SK-N-SH (cell line): ENCODE measurements at regions not wholly inside any gene's neighbourhood (a gene's known extent, or its start where the extent isn't known, plus 50 kb on each side); places are given as distances from the start of the nearest gene placed in this dataset.

Experiments used
- CTCF ChIA-PET: fragments of 300-600, 350-600 bp; formaldehyde crosslinking; extraction: SDS; loops from one replicate; lab custom pipeline; 2021; lab: Yijun Ruan, JAX
- POLR2A ChIA-PET: fragments of 350-600 bp; sonication (Branson Sonifier 250); formaldehyde crosslinking; extraction: SDS; loops from one replicate; lab custom pipeline; 2020; ENCODE audit warnings: antibody characterized with exemption, inconsistent platforms; lab: Yijun Ruan, JAX
- DNase-seq: peaks from one replicate; pipeline ENCODE4 v3.0.0; 2012
- H2AFZ ChIP-seq: fragments of 200-600 bp; sonication (generic); 2 replicates; pipeline ENCODE4 v1.8.1; 2016; ENCODE audit warnings: antibody characterized with exemption, mild to moderate bottlenecking, low read depth
- H3F3A ChIP-seq: fragments of 200-600 bp; sonication (generic); replicated peaks from 2 replicates; pipeline ENCODE3; 2016; ENCODE audit warnings: antibody characterized with exemption, mild to moderate bottlenecking; ENCODE audit not compliant: insufficient read depth
- H3K27ac ChIP-seq, 2 experiments: fragments of 200-500 bp in 1 of 2; fragments of 200-600 bp in 1 of 2; sonication (Bioruptor generic) in 1 of 2; sonication (generic), shearing (Covaris generic) in 1 of 2; 2 replicates each; pipeline versions ENCODE4 v1.5.1 to v1.6.1; 2014 to 2016; ENCODE audit warnings: low read depth in 2 of 2, inconsistent platforms in 1 of 2, low read length in 1 of 2, mild to moderate bottlenecking in 1 of 2, mixed read lengths in 1 of 2
- H3K27me3 ChIP-seq: fragments of 200-600 bp; sonication (generic), shearing (Covaris generic); 2 replicates; pipeline ENCODE4 v1.6.1; 2016; ENCODE audit warnings: mixed run types; ENCODE audit not compliant: insufficient read depth
- H3K36me3 ChIP-seq, 2 experiments: fragments of 200-500 bp in 1 of 2; fragments of 200-600 bp in 1 of 2; sonication (Bioruptor generic) in 1 of 2; sonication (generic) in 1 of 2; replicated peaks in 1 of 2; 2 replicates each; pipeline versions ENCODE3 to v1.5.1; 2014 to 2016; ENCODE audit warnings: low read length in 1 of 2, mild to moderate bottlenecking in 1 of 2; ENCODE audit not compliant: insufficient read depth in 2 of 2, control insufficient read depth in 1 of 2
- H3K4me1 ChIP-seq, 2 experiments: fragments of 200-500 bp in 1 of 2; fragments of 200-600 bp in 1 of 2; sonication (Bioruptor generic) in 1 of 2; sonication (generic), shearing (Covaris generic) in 1 of 2; 2 replicates each; pipeline versions ENCODE4 v1.5.1 to v1.6.1; 2014 to 2016; ENCODE audit warnings: low read depth in 1 of 2, low read length in 1 of 2, mixed run types in 1 of 2; ENCODE audit not compliant: insufficient read depth in 2 of 2, control insufficient read depth in 1 of 2
- H3K4me2 ChIP-seq: fragments of 200-600 bp; sonication (generic), shearing (Covaris generic); 2 replicates; pipeline ENCODE4 v1.6.1; 2017; ENCODE audit warnings: mixed run types
- H3K4me3 ChIP-seq, 2 experiments: fragments of 200-500 bp in 1 of 2; fragments of 200-600 bp in 1 of 2; sonication (Bioruptor generic) in 1 of 2; sonication (generic), shearing (Covaris generic) in 1 of 2; 2 replicates each; pipeline versions ENCODE4 v1.5.1 to v1.8.1; 2014 to 2016; ENCODE audit warnings: low read depth in 2 of 2, inconsistent platforms in 1 of 2, low read length in 1 of 2, mild to moderate bottlenecking in 1 of 2, mixed read lengths in 1 of 2, moderate library complexity in 1 of 2
- H3K79me2 ChIP-seq: fragments of 200-600 bp; sonication (generic); 2 replicates; pipeline ENCODE4 v1.8.1; 2017; ENCODE audit warnings: mild to moderate bottlenecking; ENCODE audit not compliant: insufficient read depth
- H3K9ac ChIP-seq: fragments of 200-600 bp; sonication (generic); 2 replicates; pipeline ENCODE4 v1.6.1; 2017; ENCODE audit warnings: mixed run types
- H3K9me2 ChIP-seq: fragments of 200-600 bp; sonication (generic); 2 replicates; pipeline ENCODE4 v1.6.1; 2017; ENCODE audit warnings: mixed run types
- H3K9me3 ChIP-seq: fragments of 200-600 bp; sonication (generic); 2 replicates; pipeline ENCODE4 v1.6.1; 2017; ENCODE audit warnings: mixed run types, mild to moderate bottlenecking, moderate library complexity
- H4K20me1 ChIP-seq: fragments of 200-600 bp; sonication (generic); 2 replicates; pipeline ENCODE4 v1.6.1; 2017; ENCODE audit warnings: mild to moderate bottlenecking, mixed run types; ENCODE audit not compliant: insufficient read depth
- CHD2 ChIP-seq: fragments of 150-350 bp; IDR thresholded peaks from 2 replicates; pipeline ENCODE4 v1.6.1; 2018; ENCODE audit warnings: low read length; ENCODE audit not compliant: partially characterized antibody
- EP300 ChIP-seq, 2 experiments: IDR thresholded peaks; 2 replicates each; pipeline versions ENCODE4 v1.4.0 to v1.6.1; 2012; ENCODE audit warnings: borderline replicate concordance in 1 of 2, low read depth in 1 of 2, low read length in 1 of 2
- EZH2phosphoT487 ChIP-seq: fragments of 200-600 bp; sonication (generic); IDR thresholded peaks from 2 replicates; pipeline ENCODE4 v1.6.1; 2017; ENCODE audit warnings: low read depth, mixed run types, mild to moderate bottlenecking, antibody characterized with exemption, moderate library complexity, borderline replicate concordance
- FOSL2 ChIP-seq: IDR thresholded peaks from 2 replicates; pipeline ENCODE4 v1.4.0; 2012; ENCODE audit warnings: low read depth, mild to moderate bottlenecking, moderate library complexity, borderline replicate concordance
- FOXJ3 ChIP-seq: sonication (generic); formaldehyde crosslinking; IDR thresholded peaks from 2 replicates; pipeline ENCODE4 v1.5.1; 2020; ENCODE audit warnings: mild to moderate bottlenecking, missing genetic modification reagents
- GABPA ChIP-seq: IDR thresholded peaks from 2 replicates; pipeline ENCODE4 v1.4.0; 2012; ENCODE audit warnings: low read depth, mild to moderate bottlenecking
- GATA2 ChIP-seq: sonication (generic); formaldehyde crosslinking; IDR thresholded peaks from 2 replicates; pipeline ENCODE4 v1.5.0; 2020; ENCODE audit warnings: mild to moderate bottlenecking, missing genetic modification reagents
- JUND ChIP-seq: IDR thresholded peaks from 2 replicates; pipeline ENCODE4 v1.4.0; 2012
- MXI1 ChIP-seq: IDR thresholded peaks from 2 replicates; pipeline ENCODE4 v1.6.1; 2012; ENCODE audit warnings: mild to moderate bottlenecking, low read depth, low read length, improper control_type of control experiment
- NFIC ChIP-seq: IDR thresholded peaks from 2 replicates; pipeline ENCODE4 v1.4.0; 2012; ENCODE audit warnings: borderline replicate concordance
- NRF1 ChIP-seq: IDR thresholded peaks from 2 replicates; pipeline ENCODE4 v1.6.1; 2012; ENCODE audit warnings: low read depth, mild to moderate bottlenecking, low read length
- POLR2AphosphoS5 ChIP-seq: IDR thresholded peaks from 2 replicates; pipeline ENCODE4 v1.6.1; 2012; ENCODE audit warnings: low read depth, low read length
- RAD21 ChIP-seq: IDR thresholded peaks from 2 replicates; pipeline ENCODE4 v1.6.1; 2012; ENCODE audit warnings: mild to moderate bottlenecking, low read length
- RXRA ChIP-seq: IDR thresholded peaks from 2 replicates; pipeline ENCODE4 v1.4.0; 2012; ENCODE audit warnings: low read depth, mild to moderate bottlenecking, borderline replicate concordance
- SMC3 ChIP-seq: IDR thresholded peaks from 2 replicates; pipeline ENCODE4 v1.6.1; 2012; ENCODE audit warnings: low read depth, low read length, improper control_type of control experiment
- TCF12 ChIP-seq: IDR thresholded peaks from 2 replicates; pipeline ENCODE4 v1.4.0; 2012
- TEAD4 ChIP-seq: IDR thresholded peaks from 2 replicates; pipeline ENCODE4 v1.4.0; 2012; ENCODE audit warnings: mild to moderate bottlenecking, borderline replicate concordance; ENCODE audit not compliant: insufficient read depth
- YY1 ChIP-seq: IDR thresholded peaks from 2 replicates; pipeline ENCODE4 v1.4.0; 2012; ENCODE audit warnings: low read depth, mild to moderate bottlenecking
- WGBS: methylation state at CpG from one replicate; pipeline ENCODE4 v1.1.6; 2017; ENCODE audit warnings: low lambda C conversion rate; 5-methylcytosine and 5-hydroxymethylcytosine counted together
- TF ChIP-seq, protein P1 (sequence below): IDR thresholded peaks from 2 replicates; pipeline ENCODE4; 2012
- TF ChIP-seq, protein P2 (sequence below): IDR thresholded peaks from 2 replicates; pipeline ENCODE4 v1.4.0; 2012; ENCODE audit warnings: low read depth, borderline replicate concordance
- TF ChIP-seq, protein P3 (sequence below): IDR thresholded peaks from 2 replicates; pipeline ENCODE4 v1.4.0; 2012; ENCODE audit warnings: low read depth, borderline replicate concordance
- TF ChIP-seq, protein P4 (sequence below): IDR thresholded peaks from 2 replicates; pipeline ENCODE4 v1.4.0; 2012; ENCODE audit warnings: low read depth
- TF ChIP-seq, protein P5 (sequence below): fragments of 150-350 bp; IDR thresholded peaks from 2 replicates; pipeline ENCODE4 v1.6.1; 2017; ENCODE audit warnings: antibody characterized with exemption, low read length, low read depth, borderline replicate concordance

DNA sequence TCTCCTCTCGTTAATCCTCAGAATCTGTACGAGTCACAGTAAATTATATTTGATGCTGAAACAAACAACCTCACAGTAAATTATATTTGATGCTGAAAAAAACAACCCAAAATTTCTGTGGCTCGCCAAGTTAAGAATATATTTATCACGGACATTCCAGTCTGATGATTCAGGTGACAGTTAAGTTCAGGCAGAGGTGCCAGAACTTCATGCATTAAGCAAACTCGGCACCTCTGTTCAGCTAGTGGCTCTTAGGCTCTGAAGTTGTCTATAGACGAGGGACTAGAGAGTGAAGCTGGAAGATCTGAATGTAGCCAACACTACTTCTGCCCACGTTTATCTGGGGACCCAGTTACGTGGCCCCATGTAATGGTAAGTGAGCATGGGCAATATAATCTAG, 132.2 kb upstream of the AGA start:
- peaks cover 0 to 7% of the 10 kb centered on the region in 2 experiments; a peak in 2 of 4 replicates for H3K4me1 ChIP-seq
- no peak for DNase-seq
- H4K20me1 ChIP-seq: no peaks in the 10 kb centered on the region
- no peaks in the 10 kb centered on the region for H3K79me2 ChIP-seq
- no peaks in the 10 kb centered on the region for H3K27me3 ChIP-seq
- TF ChIP-seq TCF12 (0 out of 2 replicates have a peak, but pooled peaks have one; percentile 10), EP300 (IDR thresholded peaks at IDR 0.05; ENCODE audit: borderline replicate concordance in 1 of 2, low read depth in 1 of 2, low read length in 1 of 2) (no peak; a peak in 1 of 4 replicates), GABPA (no peak), CHD2 (no peak), GATA2 (CRISPR knock-in tag) (no peak), MXI1 (no peak), NFIC (no peak), TEAD4 (0 out of 2 replicates have a peak, but pooled peaks have one; percentile 13), SMC3 (no peak), RAD21 (no peak), NRF1 (no peak), JUND (peak; percentile 49), YY1 (no peak), FOXJ3 (CRISPR knock-in tag) (no peak), FOSL2 (peak; percentile 23; the same call in 1 of the 2 replicates), EZH2phosphoT487 (no peak), RXRA (no peak), POLR2AphosphoS5 (no peak)
- TF ChIP-seq, protein P1, sequence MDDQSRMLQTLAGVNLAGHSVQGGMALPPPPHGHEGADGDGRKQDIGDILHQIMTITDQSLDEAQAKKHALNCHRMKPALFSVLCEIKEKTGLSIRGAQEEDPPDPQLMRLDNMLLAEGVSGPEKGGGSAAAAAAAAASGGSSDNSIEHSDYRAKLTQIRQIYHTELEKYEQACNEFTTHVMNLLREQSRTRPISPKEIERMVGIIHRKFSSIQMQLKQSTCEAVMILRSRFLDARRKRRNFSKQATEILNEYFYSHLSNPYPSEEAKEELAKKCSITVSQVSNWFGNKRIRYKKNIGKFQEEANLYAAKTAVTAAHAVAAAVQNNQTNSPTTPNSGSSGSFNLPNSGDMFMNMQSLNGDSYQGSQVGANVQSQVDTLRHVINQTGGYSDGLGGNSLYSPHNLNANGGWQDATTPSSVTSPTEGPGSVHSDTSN: peak; percentile 41; the same call in 1 of the 2 replicates
- TF ChIP-seq, protein P2, sequence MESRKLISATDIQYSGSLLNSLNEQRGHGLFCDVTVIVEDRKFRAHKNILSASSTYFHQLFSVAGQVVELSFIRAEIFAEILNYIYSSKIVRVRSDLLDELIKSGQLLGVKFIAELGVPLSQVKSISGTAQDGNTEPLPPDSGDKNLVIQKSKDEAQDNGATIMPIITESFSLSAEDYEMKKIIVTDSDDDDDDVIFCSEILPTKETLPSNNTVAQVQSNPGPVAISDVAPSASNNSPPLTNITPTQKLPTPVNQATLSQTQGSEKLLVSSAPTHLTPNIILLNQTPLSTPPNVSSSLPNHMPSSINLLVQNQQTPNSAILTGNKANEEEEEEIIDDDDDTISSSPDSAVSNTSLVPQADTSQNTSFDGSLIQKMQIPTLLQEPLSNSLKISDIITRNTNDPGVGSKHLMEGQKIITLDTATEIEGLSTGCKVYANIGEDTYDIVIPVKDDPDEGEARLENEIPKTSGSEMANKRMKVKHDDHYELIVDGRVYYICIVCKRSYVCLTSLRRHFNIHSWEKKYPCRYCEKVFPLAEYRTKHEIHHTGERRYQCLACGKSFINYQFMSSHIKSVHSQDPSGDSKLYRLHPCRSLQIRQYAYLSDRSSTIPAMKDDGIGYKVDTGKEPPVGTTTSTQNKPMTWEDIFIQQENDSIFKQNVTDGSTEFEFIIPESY: no peak
- TF ChIP-seq, protein P3, sequence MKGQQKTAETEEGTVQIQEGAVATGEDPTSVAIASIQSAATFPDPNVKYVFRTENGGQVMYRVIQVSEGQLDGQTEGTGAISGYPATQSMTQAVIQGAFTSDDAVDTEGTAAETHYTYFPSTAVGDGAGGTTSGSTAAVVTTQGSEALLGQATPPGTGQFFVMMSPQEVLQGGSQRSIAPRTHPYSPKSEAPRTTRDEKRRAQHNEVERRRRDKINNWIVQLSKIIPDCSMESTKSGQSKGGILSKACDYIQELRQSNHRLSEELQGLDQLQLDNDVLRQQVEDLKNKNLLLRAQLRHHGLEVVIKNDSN: no peak
- TF ChIP-seq, protein P4, sequence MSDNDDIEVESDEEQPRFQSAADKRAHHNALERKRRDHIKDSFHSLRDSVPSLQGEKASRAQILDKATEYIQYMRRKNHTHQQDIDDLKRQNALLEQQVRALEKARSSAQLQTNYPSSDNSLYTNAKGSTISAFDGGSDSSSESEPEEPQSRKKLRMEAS: no peak
- TF ChIP-seq, protein P5, sequence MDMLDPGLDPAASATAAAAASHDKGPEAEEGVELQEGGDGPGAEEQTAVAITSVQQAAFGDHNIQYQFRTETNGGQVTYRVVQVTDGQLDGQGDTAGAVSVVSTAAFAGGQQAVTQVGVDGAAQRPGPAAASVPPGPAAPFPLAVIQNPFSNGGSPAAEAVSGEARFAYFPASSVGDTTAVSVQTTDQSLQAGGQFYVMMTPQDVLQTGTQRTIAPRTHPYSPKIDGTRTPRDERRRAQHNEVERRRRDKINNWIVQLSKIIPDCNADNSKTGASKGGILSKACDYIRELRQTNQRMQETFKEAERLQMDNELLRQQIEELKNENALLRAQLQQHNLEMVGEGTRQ: no peak
- H3K36me3 ChIP-seq: no peaks in the 10 kb centered on the region
- peak overlapping the region; percentile 54; the same call in 1 of the 2 replicates for H3K4me2 ChIP-seq
- CTCF ChIA-PET: no interaction called here
- WGBS: 20% methylated on average over 8 of the region's 8 CpGs
- H3F3A ChIP-seq: peaks cover 10% of the 10 kb centered on the region
- peak overlapping the region in 1 of 2 experiments; percentile 48; a peak in 1 of 4 replicates for H3K27ac ChIP-seq
- no peak overlapping the region for H3K9ac ChIP-seq
- no peak overlapping the region for H3K4me3 ChIP-seq
- H3K9me3 ChIP-seq: no peaks in the 10 kb centered on the region
- H3K9me2 ChIP-seq: no peaks in the 10 kb centered on the region
- H2AFZ ChIP-seq: peak overlapping the region; percentile 47; the same call in 1 of the 2 replicates
- POLR2A ChIA-PET: no interaction called here
